Epithelial cell of proximal tubule (primary cell): ENCODE measurements at regions not wholly inside any gene's neighbourhood (a gene's known extent, or its start where the extent isn't known, plus 50 kb on each side); places are given as distances from the start of the nearest gene placed in this dataset.

Experiments
- DNase-seq: peaks from one replicate; pipeline ENCODE4 v3.0.0-alpha.2; 2011; ENCODE audit warnings: low read depth
- H3K4me3 ChIP-seq: 2 replicates; pipeline ENCODE4 v1.5.1; 2011; ENCODE audit warnings: low read depth, mild to moderate bottlenecking, low read length
- TF ChIP-seq, protein P1 (sequence below): conservative IDR thresholded peaks from 2 replicates; pipeline ENCODE4 v1.5.1; 2012; ENCODE audit warnings: low read depth, mild to moderate bottlenecking, low read length

DNA sequence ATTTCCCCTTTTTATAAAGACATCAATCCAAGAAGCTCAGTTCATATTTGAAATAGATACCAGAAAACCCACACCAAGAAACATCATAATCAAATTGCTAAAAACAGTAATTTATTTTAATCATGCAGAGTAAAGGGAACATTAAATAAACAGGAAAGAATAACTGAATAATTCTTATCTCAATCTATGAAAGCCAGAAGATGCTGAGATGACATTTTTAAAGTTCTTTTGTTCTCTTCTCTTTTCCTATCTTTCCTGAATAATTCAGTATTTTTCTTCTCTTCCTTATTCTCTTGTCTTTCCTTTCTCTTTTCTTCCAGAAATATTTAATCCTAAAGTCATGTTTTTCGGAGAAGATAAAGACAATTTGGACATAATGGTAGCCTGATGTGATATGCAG is 259.0 kb upstream of the OPRM1 start:
- no peak overlapping the region for H3K4me3 ChIP-seq
- no peak for DNase-seq
- TF ChIP-seq, protein P1, sequence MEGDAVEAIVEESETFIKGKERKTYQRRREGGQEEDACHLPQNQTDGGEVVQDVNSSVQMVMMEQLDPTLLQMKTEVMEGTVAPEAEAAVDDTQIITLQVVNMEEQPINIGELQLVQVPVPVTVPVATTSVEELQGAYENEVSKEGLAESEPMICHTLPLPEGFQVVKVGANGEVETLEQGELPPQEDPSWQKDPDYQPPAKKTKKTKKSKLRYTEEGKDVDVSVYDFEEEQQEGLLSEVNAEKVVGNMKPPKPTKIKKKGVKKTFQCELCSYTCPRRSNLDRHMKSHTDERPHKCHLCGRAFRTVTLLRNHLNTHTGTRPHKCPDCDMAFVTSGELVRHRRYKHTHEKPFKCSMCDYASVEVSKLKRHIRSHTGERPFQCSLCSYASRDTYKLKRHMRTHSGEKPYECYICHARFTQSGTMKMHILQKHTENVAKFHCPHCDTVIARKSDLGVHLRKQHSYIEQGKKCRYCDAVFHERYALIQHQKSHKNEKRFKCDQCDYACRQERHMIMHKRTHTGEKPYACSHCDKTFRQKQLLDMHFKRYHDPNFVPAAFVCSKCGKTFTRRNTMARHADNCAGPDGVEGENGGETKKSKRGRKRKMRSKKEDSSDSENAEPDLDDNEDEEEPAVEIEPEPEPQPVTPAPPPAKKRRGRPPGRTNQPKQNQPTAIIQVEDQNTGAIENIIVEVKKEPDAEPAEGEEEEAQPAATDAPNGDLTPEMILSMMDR, result no peak

DNA sequence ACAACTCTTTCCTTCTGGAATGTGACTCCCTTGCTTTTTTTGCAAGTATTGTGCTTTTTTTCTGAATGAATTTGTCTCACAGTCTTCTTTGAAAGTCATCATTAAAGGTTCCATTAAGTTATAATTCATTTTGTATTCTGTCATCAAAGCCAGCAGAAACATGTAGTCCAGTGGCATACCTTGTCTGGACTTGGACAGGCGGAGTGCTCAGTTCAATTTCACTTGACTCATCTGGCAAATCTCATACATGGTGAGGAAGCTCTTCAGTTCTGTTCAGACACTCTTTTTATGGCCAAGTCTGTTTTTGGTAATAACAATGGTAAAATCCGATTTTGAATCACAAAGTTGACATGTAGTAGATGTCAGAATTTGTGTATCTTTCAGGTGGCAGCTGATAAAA is 260.8 kb upstream of the OPRM1 start:
- TF ChIP-seq, protein P1, result no peak
- no peak for DNase-seq
- H3K4me3 ChIP-seq, result no peak overlapping the region

DNA sequence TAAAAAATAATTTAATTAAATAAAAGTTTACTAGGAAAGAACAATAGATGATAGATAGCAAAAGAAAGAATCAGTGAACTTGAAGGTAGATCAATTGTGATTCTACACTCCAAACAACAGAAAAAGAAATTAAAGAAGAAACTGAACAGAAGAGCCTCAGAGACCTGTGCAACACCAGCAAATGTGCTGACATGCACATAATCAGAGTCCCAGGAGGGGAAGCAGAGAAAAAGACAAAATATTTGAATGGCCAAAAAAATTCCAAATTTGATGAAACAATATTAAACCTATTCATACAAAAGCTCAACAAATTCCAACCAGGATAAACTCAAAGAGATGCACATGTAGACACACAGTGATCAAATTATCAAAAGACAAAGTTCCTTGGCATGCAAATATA is 267.5 kb upstream of the OPRM1 start:
- H3K4me3 ChIP-seq, result no peak overlapping the region
- DNase-seq, result no peak
- TF ChIP-seq, protein P1, result no peak

DNA sequence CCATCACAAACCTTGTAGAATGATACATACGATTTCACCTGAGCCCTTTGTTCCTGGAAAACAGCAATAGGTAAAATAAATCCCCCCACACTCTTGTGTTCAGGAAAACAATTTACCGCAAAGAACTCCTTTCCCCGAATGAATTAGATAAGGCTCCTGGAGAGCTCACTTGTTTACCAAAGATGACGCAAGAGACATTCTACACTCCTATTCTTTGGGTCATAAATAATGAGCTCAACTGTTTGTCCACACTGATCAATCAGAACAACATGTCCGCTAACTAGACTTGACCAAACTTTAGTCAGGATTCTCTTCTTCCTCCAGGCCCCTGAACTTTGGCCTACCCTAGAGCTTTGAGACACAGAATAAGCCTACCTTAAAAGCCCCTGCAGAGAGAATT is 271.9 kb upstream of the OPRM1 start:
- TF ChIP-seq, protein P1, result no peak
- no peak overlapping the region for H3K4me3 ChIP-seq
- no peak for DNase-seq

DNA sequence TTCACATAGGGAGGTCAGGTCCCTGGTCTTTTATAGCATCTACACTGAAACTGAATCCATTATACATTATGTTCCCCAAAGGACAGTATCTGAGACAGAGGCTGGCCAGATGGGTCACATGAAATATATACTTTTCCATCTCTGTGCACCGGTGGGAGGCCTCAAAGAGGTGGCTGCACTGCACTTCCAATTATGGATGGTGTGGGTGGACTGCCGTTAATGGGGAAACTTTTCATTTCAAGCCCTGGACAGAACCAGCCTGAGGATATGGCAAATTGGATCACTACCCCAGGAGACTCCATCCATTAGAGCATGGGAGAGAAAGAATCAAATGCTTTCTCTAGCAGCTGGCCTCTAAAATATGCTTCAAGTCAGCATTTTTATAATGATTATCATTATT is 280.5 kb upstream of the OPRM1 start:
- H3K4me3 ChIP-seq, result no peak overlapping the region
- no peak for DNase-seq
- TF ChIP-seq, protein P1, result no peak

DNA sequence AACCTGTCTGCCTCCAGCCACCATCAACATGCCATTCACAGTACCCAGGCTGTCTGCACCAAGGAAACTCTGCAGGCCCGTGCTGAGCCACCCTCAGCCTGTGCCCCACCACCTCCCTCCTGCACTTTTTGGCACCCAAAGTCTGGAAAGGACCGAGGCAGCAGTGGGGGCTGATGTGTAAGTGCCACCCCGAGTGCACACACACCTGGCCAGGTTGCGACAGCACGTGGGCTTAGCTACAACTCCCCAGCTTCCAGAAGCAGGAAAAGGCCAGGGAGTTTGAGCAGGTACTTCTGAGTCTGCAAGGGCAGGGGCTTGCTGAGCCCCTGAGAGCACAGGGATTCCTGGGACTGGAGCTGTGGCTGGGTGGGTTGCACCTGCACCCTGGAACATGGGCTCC is 303.3 kb upstream of the OPRM1 start:
- TF ChIP-seq, protein P1, result no peak
- no peak for DNase-seq
- no peak overlapping the region for H3K4me3 ChIP-seq

DNA sequence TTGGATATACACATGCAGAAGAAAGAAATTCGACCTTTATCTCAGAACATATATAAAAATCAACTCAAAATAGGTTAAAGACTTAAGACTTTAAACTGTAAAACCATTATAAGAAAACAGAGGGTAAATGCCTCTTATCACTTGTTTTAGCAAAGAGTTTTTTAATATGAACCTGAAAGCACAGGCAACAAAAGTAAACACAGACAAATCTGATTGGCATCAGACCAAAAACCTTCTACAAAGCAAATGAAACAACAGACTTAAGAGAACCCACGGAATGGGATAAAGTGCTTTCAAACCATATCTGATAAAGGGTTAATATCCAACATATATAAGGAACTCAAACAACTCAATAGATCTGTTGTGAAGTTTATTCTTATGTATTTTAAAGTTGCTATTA is 309.9 kb upstream of the OPRM1 start:
- H3K4me3 ChIP-seq, result no peak overlapping the region
- TF ChIP-seq, protein P1, result no peak
- DNase-seq, result no peak
